ENCODE measurements at regions not wholly inside any gene's neighbourhood (a gene's known extent, or its start where the extent isn't known, plus 50 kb on each side); places are given as distances from the start of the nearest gene placed in this dataset.

DNA sequence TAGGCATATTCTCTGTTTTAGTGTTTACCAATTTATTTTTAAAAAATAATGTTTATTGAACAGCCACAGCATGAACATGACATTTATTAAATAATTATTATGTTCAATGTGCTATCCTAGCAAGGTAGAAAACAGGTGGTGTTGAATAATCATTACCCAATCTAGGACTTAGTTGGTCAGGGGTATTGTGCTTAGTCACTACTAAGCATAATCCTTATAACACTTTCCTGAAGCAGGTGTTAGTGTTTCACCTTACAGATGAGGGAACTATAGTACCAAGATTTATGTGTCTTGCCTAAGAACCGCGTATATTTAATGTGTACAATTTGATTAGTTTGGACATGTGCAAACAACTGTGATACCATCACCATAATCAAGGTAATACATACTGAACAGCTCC is 1387.2 kb upstream of the ACO1 start:
- TF ChIP-seq, protein P1, sequence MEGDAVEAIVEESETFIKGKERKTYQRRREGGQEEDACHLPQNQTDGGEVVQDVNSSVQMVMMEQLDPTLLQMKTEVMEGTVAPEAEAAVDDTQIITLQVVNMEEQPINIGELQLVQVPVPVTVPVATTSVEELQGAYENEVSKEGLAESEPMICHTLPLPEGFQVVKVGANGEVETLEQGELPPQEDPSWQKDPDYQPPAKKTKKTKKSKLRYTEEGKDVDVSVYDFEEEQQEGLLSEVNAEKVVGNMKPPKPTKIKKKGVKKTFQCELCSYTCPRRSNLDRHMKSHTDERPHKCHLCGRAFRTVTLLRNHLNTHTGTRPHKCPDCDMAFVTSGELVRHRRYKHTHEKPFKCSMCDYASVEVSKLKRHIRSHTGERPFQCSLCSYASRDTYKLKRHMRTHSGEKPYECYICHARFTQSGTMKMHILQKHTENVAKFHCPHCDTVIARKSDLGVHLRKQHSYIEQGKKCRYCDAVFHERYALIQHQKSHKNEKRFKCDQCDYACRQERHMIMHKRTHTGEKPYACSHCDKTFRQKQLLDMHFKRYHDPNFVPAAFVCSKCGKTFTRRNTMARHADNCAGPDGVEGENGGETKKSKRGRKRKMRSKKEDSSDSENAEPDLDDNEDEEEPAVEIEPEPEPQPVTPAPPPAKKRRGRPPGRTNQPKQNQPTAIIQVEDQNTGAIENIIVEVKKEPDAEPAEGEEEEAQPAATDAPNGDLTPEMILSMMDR (IDR thresholded peaks at IDR 0.05): no peak
- TF ChIP-seq POLR2A (IDR thresholded peaks at IDR 0.05): no peak
- no peak overlapping the region for H3K4me3 ChIP-seq
- intact Hi-C loops (cut with DNase I): no loop called here
- no peaks in the 10 kb centered on the region for H3K27me3 ChIP-seq
- H3K9me3 ChIP-seq: no peaks in the 10 kb centered on the region
- H3K4me1 ChIP-seq: no peaks in the 10 kb centered on the region
- DNase-seq: no peak
- H3K36me3 ChIP-seq: no peaks in the 10 kb centered on the region
- no peak overlapping the region for H3K27ac ChIP-seq
- 18 to 20% methylated on average over 2 of the region's 2 CpGs for WGBS, 2 donors

DNA sequence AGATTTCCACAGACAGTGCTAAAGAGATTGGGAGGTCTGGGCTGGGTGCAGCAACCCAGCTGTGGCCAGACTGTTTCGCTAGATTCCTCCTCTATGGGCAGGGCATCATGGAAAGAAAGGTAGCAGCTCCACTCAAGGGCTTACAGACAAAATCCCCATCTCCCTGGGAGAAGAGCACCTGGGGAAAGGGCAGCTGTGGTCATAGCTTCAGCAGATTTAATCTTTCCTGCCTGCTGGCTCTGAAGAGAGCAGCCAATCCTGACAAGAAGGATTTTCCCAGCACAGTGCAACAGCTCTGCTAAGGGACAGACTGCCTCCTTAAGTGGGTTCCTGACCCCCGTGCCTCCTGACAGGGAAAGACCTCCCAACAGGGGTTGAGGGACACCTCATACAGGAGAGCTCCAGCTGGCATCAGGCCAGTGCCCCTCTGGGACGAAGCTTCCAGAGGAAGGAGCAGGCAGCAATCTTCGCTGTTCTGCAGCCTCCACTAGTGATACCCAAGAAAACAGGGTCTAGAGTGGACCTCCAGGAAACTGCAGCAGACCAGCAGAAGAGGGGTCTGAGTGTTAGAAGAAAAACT is 1379.3 kb upstream of the ACO1 start:
- H3K4me3 ChIP-seq: no peak overlapping the region
- H3K4me1 ChIP-seq: no peaks in the 10 kb centered on the region
- H3K27ac ChIP-seq: no peak overlapping the region
- H3K9me3 ChIP-seq: no peaks in the 10 kb centered on the region
- WGBS, 2 donors: 49% methylated on average over 3 of the region's 4 CpGs; no CpG with 5 or more reads in 1 of the 2 donors
- TF ChIP-seq POLR2A (IDR thresholded peaks at IDR 0.05): no peak
- TF ChIP-seq, protein P1 (IDR thresholded peaks at IDR 0.05): no peak
- intact Hi-C loops (cut with DNase I): no loop called here
- H3K36me3 ChIP-seq: no peaks in the 10 kb centered on the region
- H3K27me3 ChIP-seq: no peaks in the 10 kb centered on the region
- DNase-seq: no peak

DNA sequence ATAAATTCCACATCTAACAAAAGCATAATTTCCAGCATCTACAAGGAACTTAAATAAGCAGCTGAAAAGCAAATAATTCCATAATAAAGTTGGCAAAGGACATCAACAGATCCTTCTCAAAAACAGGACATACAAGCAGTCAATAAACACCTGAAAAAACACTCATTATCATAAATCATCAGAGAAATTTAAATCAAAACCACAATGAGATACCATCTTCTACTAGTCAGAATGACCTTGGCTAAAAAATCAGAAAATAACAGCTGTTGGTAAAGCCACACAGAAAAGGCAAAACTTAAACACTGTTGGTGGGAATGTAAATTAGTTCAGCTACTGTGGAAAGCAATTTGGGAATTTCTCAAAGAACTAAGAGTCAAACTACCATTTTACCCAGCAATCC is 1371.1 kb upstream of the ACO1 start:
- Histone ChIP-seq H3K9me3 (no peaks in the 10 kb centered on the region), H3K27ac (no peak overlapping the region), H3K4me1 (no peaks in the 10 kb centered on the region), H3K27me3 (no peaks in the 10 kb centered on the region), H3K36me3 (no peaks in the 10 kb centered on the region), H3K4me3 (no peak overlapping the region)
- TF ChIP-seq, protein P1 (IDR thresholded peaks at IDR 0.05): no peak
- no peak for TF ChIP-seq POLR2A (IDR thresholded peaks at IDR 0.05)
- no peak for DNase-seq
- intact Hi-C loops (cut with DNase I): no loop called here

DNA sequence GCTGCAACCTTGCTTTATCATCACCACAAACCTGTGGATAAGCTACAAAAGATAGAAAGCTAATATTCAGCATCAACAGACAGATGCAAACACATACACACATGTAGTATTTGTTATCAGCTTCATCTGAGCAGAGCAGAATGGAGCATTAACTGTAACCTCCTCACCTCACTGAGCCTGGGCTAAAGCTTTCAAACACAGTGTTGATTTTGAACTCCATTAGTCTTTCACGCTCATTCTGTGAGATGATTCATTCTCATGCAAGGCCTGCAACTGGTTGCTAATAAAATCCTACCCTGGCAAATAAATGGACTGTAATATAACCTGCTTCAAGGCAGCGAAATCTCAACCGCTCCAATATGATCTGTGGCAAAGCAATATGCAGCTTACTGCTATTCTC is 1360.6 kb upstream of the ACO1 start:
- no peak for DNase-seq
- TF ChIP-seq POLR2A (IDR thresholded peaks at IDR 0.05): no peak
- TF ChIP-seq, protein P1 (IDR thresholded peaks at IDR 0.05): no peak
- WGBS, 2 donors: 47 to 54% methylated on average over 3 of the region's 3 CpGs
- no peak overlapping the region for H3K27ac ChIP-seq
- H3K4me1 ChIP-seq: no peaks in the 10 kb centered on the region
- no peaks in the 10 kb centered on the region for H3K9me3 ChIP-seq
- no peaks in the 10 kb centered on the region for H3K27me3 ChIP-seq
- intact Hi-C loops (cut with DNase I): no loop called here
- H3K36me3 ChIP-seq: no peaks in the 10 kb centered on the region
- H3K4me3 ChIP-seq: no peak overlapping the region

DNA sequence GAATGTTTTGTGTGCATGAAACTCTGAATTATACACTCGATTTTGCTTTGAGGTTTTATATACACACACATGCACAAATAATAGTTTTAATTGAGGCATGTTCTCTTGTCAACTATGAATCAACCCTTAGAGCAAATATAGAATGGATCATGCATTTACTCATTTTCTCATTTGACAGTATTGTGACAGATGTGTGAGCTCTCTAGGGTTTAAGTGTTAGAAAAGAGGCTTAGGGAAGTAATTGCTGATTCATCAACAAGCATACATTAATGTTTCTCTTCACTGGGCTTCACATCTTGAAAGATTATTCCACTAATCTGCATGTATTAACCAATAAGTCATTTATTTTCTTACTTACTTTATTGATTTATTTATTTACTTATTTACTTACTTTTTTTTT is 1356.8 kb upstream of the ACO1 start:
- H3K27ac ChIP-seq: no peak overlapping the region
- intact Hi-C loops (cut with DNase I): no loop called here
- H3K9me3 ChIP-seq: no peaks in the 10 kb centered on the region
- 19 to 33% methylated on average over 1 of the region's 1 CpG for WGBS, 2 donors
- TF ChIP-seq POLR2A (IDR thresholded peaks at IDR 0.05): no peak
- TF ChIP-seq, protein P1 (IDR thresholded peaks at IDR 0.05): no peak
- H3K4me1 ChIP-seq: no peaks in the 10 kb centered on the region
- H3K27me3 ChIP-seq: no peaks in the 10 kb centered on the region
- DNase-seq: no peak
- H3K36me3 ChIP-seq: no peaks in the 10 kb centered on the region
- H3K4me3 ChIP-seq: no peak overlapping the region
